Bronchial epithelial cell (primary cell): ENCODE measurements at regions not wholly inside any gene's neighbourhood (a gene's known extent, or its start where the extent isn't known, plus 50 kb on each side); places are given as distances from the start of the nearest gene placed in this dataset.
"Not testable (repeated sequence)": the region's sequence is repeated elsewhere in the genome, so short reads cannot be mapped to it uniquely, and the experiment has no call there.

Experiments used
- DNase-seq: peaks from one replicate; pipeline ENCODE4 v3.0.0-alpha.2; 2010; ENCODE audit warnings: low read depth
- FAIRE-seq: peaks from 2 replicates; lab custom pipeline; 2011; peaks lifted over from hg19 to GRCh38; lab: Jason Lieb, UNC
- H3K27me3 ChIP-seq: 2 replicates; pipeline ENCODE4 v1.5.1; 2011; ENCODE audit warnings: low read length; ENCODE audit not compliant: control insufficient read depth, insufficient read depth
- H3K36me3 ChIP-seq: 2 replicates; pipeline ENCODE4 v1.5.1; 2011; ENCODE audit warnings: low read length; ENCODE audit not compliant: control insufficient read depth, insufficient read depth
- H3K4me3 ChIP-seq: 2 replicates; pipeline ENCODE4 v1.5.1; 2011; ENCODE audit warnings: mild to moderate bottlenecking, low read depth, low read length, control low read depth
- TF ChIP-seq, protein P1 (sequence below): IDR thresholded peaks from 2 replicates; pipeline ENCODE4 v1.5.1; 2011; ENCODE audit warnings: mild to moderate bottlenecking, moderate library complexity, low read length, control low read depth, inconsistent platforms; ENCODE audit not compliant: insufficient read depth, severe bottlenecking

DNA sequence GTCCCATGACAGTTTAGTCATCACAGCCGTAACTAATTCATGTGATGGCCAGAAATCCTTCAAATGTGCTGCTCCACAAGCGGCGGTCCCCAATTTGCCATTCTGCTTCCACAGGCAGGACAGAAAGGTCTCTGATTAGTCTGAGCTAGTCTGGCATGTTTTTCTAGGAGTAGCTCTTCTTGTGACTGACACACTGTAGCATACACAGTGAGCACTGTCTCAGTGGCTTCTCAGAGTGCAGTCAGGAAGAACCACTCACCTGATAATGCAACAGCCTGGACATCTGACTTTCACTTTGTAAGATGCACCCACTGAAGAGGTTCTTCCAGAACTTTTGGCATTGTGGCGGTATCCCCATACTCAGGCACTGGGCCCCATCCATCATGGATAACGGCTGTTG, 1266.2 kb downstream of the TMEM121 start:
- FAIRE-seq (no peak), DNase-seq (no peak)
- H3K4me3 ChIP-seq = no peak overlapping the region
- H3K36me3 ChIP-seq = no peaks in the 10 kb centered on the region
- TF ChIP-seq, protein P1, sequence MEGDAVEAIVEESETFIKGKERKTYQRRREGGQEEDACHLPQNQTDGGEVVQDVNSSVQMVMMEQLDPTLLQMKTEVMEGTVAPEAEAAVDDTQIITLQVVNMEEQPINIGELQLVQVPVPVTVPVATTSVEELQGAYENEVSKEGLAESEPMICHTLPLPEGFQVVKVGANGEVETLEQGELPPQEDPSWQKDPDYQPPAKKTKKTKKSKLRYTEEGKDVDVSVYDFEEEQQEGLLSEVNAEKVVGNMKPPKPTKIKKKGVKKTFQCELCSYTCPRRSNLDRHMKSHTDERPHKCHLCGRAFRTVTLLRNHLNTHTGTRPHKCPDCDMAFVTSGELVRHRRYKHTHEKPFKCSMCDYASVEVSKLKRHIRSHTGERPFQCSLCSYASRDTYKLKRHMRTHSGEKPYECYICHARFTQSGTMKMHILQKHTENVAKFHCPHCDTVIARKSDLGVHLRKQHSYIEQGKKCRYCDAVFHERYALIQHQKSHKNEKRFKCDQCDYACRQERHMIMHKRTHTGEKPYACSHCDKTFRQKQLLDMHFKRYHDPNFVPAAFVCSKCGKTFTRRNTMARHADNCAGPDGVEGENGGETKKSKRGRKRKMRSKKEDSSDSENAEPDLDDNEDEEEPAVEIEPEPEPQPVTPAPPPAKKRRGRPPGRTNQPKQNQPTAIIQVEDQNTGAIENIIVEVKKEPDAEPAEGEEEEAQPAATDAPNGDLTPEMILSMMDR = no peak
- no peaks in the 10 kb centered on the region for H3K27me3 ChIP-seq

DNA sequence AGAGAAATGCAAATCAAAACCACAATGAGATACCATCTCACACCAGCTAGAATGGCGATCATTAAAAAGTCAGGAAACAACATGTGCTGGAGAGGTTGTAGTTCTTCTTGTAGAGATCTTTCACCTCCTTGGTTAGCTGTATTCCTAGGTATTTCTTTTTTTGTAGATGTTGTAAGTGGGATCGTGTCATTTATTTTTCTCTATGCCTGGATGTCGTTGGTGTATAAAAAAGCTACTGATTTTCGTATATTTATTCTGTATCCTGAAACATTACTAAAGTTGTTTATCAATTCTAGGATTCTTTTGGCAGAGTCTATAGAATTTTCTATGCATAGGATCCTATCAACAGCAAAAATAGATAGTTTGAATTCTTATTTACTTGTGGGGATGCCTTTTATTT, 1271.8 kb downstream of the TMEM121 start:
- not testable (repeated sequence) for H3K27me3 ChIP-seq, H3K36me3 ChIP-seq, DNase-seq, FAIRE-seq, H3K4me3 ChIP-seq

DNA sequence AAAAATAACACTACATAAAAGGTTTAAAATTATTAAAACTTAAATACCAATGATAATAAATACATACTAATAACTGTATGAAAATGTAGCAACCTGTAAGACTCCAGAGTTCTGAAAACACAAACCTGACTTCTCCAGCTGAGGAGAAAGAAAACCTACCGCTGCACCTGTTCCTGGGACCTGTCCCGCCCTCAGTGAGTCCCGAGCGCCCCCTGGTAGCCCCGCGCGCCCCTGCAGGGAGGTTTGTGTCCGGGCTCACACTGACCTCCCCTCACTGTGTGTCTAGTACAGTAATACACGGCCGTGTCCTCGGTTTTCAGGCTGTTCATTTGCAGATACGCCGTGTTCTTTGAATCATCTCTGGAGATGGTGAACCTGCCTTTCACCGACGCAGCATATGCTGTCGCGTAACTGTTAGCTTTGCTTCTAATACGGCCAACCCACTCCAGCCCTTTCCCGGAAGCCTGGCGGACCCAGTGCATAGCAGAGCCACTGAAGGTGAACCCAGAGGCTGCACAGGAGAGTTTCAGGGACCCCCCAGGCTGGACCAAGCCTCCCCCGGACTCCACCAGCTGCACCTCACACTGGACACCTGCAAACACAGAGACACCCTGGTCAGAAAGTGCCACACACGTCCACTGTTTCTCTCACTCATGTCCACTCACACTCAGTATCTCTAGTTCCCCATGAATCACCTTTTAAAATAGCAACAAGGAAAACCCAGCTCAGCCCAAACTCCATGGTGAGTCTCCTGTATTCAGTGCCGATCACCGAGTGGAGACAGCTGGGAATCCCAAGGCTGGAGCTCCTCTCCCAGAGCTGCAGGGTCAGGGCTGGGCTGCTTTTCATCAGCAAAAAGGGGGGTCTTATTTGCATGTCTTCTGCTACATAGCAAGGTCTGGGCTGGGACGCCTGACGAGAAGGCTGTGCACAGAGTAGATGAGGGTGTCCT, 1276.3 kb downstream of the TMEM121 start:
- no peak for DNase-seq
- FAIRE-seq = no peak
- Histone ChIP-seq H3K36me3 (no peaks in the 10 kb centered on the region), H3K4me3 (no peak overlapping the region), H3K27me3 (no peaks in the 10 kb centered on the region)
- TF ChIP-seq, protein P1 = no peak

DNA sequence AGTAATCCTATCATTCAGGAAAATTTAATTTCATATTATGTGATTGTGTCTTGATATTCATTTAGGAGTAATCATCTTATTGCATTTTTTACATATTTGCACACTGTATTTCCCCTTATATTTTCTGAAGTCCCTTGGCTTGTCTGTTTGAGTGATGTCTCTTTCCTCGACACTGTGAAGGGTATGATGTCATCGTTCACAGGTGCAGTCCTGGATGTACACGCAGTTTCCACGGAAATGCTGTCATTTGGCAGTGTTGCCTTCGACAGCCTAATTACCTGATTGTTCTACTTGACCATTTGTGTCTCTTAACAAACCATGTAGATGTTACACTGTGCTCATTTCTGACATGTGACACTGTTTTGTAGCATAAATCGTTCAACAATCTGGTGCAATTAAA, 1277.0 kb downstream of the TMEM121 start:
- no peaks in the 10 kb centered on the region for H3K36me3 ChIP-seq
- FAIRE-seq (no peak), DNase-seq (no peak)
- no peak overlapping the region for H3K4me3 ChIP-seq
- H3K27me3 ChIP-seq = no peaks in the 10 kb centered on the region
- TF ChIP-seq, protein P1 = no peak

DNA sequence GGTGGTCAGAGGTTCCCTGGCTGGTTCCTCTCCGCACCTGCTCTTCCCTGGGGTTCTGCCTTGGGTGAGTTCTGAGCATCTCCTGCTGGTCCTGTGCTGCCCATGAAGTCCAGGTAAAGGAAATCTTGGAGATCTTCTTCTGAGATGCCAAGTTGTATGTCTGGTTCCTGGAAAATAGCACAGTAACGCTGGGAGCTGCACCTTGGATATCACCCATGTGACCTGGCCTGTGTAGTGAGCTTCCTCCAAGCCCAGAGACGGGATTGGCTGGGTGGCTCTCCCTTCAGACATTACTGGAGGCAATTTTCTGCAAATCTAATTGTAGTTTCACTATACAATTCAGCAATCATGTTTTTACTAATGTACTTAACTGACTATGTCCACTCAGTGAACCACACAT, 1281.1 kb downstream of the TMEM121 start:
- DNase-seq = no peak
- FAIRE-seq = no peak
- TF ChIP-seq, protein P1 = no peak
- Histone ChIP-seq H3K36me3 (no peaks in the 10 kb centered on the region), H3K27me3 (no peaks in the 10 kb centered on the region), H3K4me3 (no peak overlapping the region)

DNA sequence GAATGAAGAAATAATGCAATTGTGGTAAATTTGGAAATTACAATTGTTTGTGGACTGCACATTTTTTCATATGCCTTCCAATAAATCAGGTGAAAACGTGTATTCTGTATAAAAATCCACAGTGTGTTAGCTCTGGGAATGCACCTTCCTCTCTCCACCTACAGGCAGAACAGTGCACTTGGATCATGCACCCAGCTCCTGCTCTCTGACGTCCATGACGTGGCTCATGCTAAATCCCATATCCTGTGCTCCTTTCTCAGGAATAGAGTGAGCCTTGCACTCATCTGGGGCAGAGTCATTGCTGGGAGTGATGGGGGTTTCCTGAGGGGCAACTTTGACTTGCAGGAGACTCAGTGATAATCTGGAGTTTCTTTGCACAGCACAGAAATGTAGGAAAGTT, 1282.1 kb downstream of the TMEM121 start:
- TF ChIP-seq, protein P1 = no peak
- Histone ChIP-seq H3K27me3 (no peaks in the 10 kb centered on the region), H3K36me3 (no peaks in the 10 kb centered on the region), H3K4me3 (no peak overlapping the region)
- DNase-seq = no peak
- peak; percentile 75 for FAIRE-seq
